AG20443 (cell line): ENCODE measurements at regions not wholly inside any gene's neighbourhood (a gene's known extent, or its start where the extent isn't known, plus 50 kb on each side); places are given as distances from the start of the nearest gene placed in this dataset.
A peak's percentile ranks its signal among the peaks of the same experiment; 100 is the strongest.
"Not testable (repeated sequence)": the region's sequence is repeated elsewhere in the genome, so short reads cannot be mapped to it uniquely, and the experiment has no call there.

ENCODE experiments used
- DNase-seq: peaks from one replicate; pipeline ENCODE4 v3.0.0; 2012; ENCODE audit warnings: low spot score, mixed read lengths

- no peak for DNase-seq
Measured at GRCh38 chr3:159271799-159272512, 470.1 kb downstream of the MFSD1 start.

DNA sequence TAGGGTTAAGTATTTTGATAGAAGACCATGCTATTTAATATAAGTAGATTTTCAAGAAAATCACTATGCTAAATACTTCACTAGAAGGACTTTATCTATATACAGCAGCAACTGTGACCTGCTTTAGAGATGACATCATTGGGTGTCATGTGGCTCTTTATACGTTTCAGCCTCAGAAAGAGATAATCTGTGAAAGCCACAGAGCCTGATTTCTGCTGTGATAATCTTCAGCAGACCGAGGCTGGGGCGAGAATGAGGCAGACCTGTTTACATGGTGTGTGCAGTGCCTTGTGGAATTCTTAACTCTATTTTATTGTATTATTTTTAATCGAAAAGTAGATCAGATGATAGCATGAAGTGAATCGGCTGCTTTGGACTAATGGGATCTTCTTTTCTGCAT is 471.2 kb downstream of the MFSD1 start:
- no peak for DNase-seq

GRCh38 chr3:159273608-159274007 is 471.8 kb downstream of the MFSD1 start:
- peak; percentile 60 for DNase-seq

- no peak for DNase-seq
Measured at GRCh38 chr3:159275741-159276140, 473.9 kb downstream of the MFSD1 start.

- DNase-seq, result no peak
Measured at GRCh38 chr3:159277814-159278213, 476.0 kb downstream of the MFSD1 start.

GRCh38 chr3:159280386-159281191 is 478.7 kb downstream of the MFSD1 start:
- no peak for DNase-seq

- no peak for DNase-seq
Measured at GRCh38 chr3:159293493-159293892, 491.6 kb downstream of the MFSD1 start.

GRCh38 chr3:159301961-159302360 is 500.1 kb downstream of the MFSD1 start:
- DNase-seq, result no peak

GRCh38 chr3:159305017-159305416 is 503.2 kb downstream of the MFSD1 start:
- no peak for DNase-seq

DNA sequence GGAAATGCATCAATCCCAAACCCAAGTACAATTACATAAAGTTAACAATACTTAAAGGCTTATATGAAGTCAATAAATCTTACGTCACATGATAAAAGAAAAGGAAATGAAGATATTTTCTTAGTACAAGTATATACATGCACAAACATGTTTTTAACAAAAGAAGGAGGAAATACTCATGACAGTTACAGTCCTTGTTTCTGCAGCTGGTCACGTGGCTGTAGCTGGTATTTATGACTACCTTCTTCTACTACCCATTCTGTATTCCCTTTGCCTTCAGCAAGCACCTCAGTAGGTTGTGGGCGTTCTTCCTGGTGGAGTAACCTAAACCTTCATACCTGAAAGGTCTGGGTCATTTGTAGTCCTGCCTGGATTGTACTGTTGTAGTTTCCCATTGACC is 514.9 kb downstream of the MFSD1 start:
- not testable (repeated sequence) for DNase-seq

GRCh38 chr3:159319156-159319555 is 517.3 kb downstream of the MFSD1 start:
- DNase-seq, result no peak

DNA sequence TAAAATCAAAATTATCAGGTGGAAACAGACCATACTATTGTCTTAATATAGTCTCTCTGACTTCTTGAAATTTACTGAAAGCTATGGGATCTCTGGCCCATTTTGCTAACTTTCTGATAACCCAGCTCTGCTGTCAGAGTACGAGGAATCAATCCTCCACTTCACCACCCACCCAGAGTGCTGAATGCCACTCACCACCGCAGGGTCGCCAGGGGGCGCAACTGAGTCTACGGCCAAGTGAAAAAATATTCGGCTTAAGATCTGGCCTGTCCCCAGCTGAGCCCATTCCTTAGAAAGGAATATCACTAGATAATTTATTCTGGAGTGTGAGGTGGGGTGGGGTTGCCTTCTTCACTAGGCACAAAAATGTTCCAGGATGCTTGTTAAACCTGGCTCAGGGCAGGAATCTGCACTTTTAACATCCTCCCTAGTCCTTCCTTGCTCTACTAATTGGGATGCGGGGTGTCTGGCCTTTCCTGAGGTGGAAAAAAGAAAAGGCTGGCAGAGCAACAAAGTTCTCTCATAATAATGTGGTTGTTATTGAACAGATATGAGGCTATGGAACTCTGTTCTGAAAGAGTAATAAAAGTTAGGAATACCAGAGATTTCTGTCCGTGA is 520.6 kb downstream of the MFSD1 start:
- DNase-seq, result peak; percentile 71

GRCh38 chr3:159323848-159324247 is 522.0 kb downstream of the MFSD1 start:
- DNase-seq, result no peak

- no peak for DNase-seq
Measured at GRCh38 chr3:159326998-159327397, 525.1 kb downstream of the MFSD1 start.

GRCh38 chr3:159332535-159333099 is 530.8 kb downstream of the MFSD1 start:
- DNase-seq, result no peak

- no peak for DNase-seq
Measured at GRCh38 chr3:159339131-159339530, 537.3 kb downstream of the MFSD1 start.

- DNase-seq, result no peak
Measured at GRCh38 chr3:159340877-159341500, 539.1 kb downstream of the MFSD1 start.

DNA sequence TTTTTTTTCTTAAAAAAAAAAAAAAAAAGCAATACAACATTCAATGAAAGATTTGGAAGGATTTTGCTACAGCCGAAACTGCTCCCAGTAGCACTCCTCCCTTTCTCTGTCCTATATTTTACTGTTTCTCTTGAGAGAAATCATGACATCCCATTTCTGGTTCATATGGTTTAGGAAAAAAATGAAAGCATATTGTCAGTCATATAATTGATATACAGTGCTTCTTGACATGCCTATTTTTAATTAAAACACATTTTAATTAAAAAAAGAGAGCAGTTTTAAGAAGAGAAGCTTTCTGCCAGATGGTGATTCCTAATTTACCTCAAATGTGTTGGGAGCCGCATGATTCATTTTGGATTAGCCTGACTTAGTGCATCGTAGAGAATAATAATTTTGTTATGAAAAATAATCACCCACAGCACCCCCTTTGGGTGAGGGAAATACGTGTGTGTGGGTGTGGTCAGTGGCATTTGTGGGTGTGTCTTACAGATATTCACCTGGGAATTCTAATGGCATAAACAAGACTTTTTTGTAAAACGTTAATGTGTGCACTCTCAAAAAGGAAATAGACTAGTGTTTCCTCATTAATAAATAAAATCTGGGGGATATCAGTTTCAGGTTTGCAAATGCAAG is 544.5 kb downstream of the MFSD1 start:
- no peak for DNase-seq

GRCh38 chr3:159348431-159348830 is 546.6 kb downstream of the MFSD1 start:
- DNase-seq, result no peak

- no peak for DNase-seq
Measured at GRCh38 chr3:159356606-159357005, 554.8 kb downstream of the MFSD1 start.

DNA sequence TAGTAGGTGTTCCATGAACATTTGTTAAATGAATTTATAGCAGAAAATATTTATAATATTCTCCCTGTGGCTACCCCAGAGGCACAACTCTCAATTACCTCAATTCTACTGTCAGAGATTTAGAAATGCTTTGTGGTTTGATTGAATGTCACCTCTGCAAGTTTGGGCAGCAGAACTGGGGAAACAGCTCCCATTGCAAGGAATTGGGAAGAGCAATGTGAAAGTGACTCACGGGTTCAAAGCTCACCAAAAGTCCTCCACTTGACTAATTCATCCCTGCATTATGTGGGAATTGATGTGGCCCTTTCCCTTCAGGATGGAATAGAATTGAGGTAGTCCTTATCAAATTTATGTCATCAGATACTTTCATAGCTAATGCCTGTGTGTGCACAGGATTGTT is 562.7 kb downstream of the MFSD1 start:
- DNase-seq, result no peak

DNA sequence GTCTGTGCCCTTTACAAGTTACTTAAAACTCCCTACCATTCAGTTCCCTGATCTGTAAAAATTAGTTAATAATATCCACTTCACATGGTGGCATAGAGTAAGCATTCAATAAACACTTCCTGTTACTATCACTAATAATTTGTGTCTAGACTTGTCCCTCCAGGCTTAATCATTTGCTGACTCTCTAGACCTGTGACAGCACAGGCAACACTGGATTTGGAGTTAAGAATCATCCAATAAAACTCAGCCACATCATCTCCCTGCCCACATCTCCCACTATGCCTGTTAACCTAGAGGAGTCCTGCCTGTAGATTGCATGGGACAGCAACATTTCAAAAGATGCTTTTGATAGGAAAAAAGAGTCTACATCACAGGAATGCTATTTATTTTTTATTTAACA is 564.6 kb downstream of the MFSD1 start:
- DNase-seq, result no peak
